Gastroesophageal sphincter (tissue), 4 donors: ENCODE measurements at regions not wholly inside any gene's neighbourhood (a gene's known extent, or its start where the extent isn't known, plus 50 kb on each side); places are given as distances from the start of the nearest gene placed in this dataset.
A peak's percentile ranks its signal among the peaks of the same experiment; 100 is the strongest.

Experiments
- ATAC-seq: fragments of 150-250 bp; one replicate; pipeline ENCODE4 v1.9.1; 2016; ENCODE audit warnings: mild to moderate bottlenecking, moderate library complexity
- H3K27ac ChIP-seq, 4 donors: fragments of 200-600 bp; sonication (generic) in 3 of 4; 1 replicate in 3 of 4; 2 replicates in 1 of 4; pipeline ENCODE4 v1.5.1; 2016 to 2019
- H3K27me3 ChIP-seq: fragments of 200-600 bp; sonication (generic); one replicate; pipeline ENCODE4 v1.5.1; 2019
- H3K36me3 ChIP-seq, 2 donors: fragments of 200-600 bp; sonication (generic); one replicate each; pipeline ENCODE4 v1.5.1; 2019; ENCODE audit warnings: control low read depth in 1 of 2
- H3K4me1 ChIP-seq, 3 donors: fragments of 200-600 bp; sonication (generic); 1 replicate in 2 of 3; 2 replicates in 1 of 3; pipeline ENCODE4 v1.5.1; 2016 to 2019; ENCODE audit warnings: control low read depth in 2 of 3
- H3K4me3 ChIP-seq, 2 donors: fragments of 200-600 bp; sonication (generic); one replicate each; pipeline ENCODE4 v1.5.1; 2019; ENCODE audit warnings: mild to moderate bottlenecking in 1 of 2, moderate library complexity in 1 of 2
- H3K9me3 ChIP-seq, 3 donors: fragments of 200-600 bp; sonication (generic); one replicate each; pipeline ENCODE4 v1.5.1; 2017 to 2019; ENCODE audit warnings: control low read depth in 2 of 3
- EP300 ChIP-seq: sonication (generic); formaldehyde crosslinking; IDR thresholded peaks from one replicate; pipeline ENCODE4 v1.6.1; 2017; ENCODE audit warnings: antibody characterized with exemption, mild to moderate bottlenecking
- POLR2A ChIP-seq, 2 donors: fragments of 450-650 bp; IDR thresholded peaks; one replicate each; pipeline ENCODE4 v1.6.1; 2017; ENCODE audit warnings: antibody characterized with exemption in 2 of 2, mild to moderate bottlenecking in 2 of 2, moderate library complexity in 1 of 2
- POLR2AphosphoS5 ChIP-seq: sonication (generic); formaldehyde crosslinking; IDR thresholded peaks from one replicate; pipeline ENCODE4 v1.6.1; 2017; ENCODE audit warnings: antibody characterized with exemption
- WGBS, 2 donors: methylation state at CpG; one replicate each; pipeline ENCODE4 v1.1.5; 2018; ENCODE audit warnings: low coverage in 1 of 2; 5-methylcytosine and 5-hydroxymethylcytosine counted together
- TF ChIP-seq, protein P1 (sequence below), 4 experiments: fragments of 200-600 bp in 2 of 4; fragments of 450-650 bp in 2 of 4; sonication (generic) in 1 of 4; IDR thresholded peaks; one replicate each; pipeline ENCODE4 v1.5.1; 2017 to 2019; ENCODE audit warnings: antibody characterized with exemption in 4 of 4, mild to moderate bottlenecking in 2 of 4, moderate library complexity in 2 of 4

DNA sequence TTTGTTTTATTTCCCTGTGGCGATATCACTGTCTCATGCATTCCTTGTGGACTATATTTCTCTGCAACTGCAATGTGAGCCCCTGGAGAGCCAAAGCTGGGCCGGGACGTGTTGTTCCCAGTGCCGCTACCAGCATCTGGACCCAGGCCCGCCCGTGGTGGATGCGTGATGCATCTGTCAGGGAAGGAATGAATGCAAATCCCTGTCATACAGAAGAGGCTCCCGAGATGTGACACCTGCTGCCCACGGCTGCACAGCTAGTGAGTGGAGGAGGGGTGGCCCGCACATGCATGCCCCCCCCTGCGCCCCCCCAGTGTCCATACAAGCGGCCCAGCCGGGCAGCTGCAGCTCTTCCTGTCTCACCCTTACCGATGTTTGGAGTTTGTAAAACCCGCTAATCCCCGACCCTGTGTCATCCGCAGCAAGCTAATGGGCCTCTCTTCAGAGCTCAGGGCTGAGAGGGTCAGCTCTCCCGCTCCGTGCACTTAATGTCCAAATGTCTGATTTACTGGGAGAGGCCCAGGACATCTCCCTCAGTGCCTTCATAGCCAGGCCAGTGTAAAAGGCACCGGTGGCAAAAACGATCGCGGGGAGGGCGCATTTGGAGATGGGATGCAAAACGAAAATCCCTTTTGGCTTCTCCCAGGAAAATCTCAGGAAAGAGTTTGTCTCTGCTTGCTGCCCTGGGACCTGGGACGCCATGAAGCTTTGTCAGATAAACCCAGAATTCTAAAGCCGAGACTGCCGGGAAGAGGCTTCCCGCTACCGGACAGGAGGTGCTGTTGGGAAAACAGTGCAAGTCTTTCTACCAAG is 91.8 kb downstream of the FOXL1 start:
- H3K4me3 ChIP-seq = no peak overlapping the region
- ATAC-seq = no peak
- 20 to 22% methylated on average over 1 to 8 of the region's 30 CpGs for WGBS, 2 donors
- peaks cover 0 to 11% (median 0%) of the 10 kb centered on the region in 3 donors for H3K9me3 ChIP-seq
- peaks cover 81% of the 10 kb centered on the region for H3K27me3 ChIP-seq
- H3K36me3 ChIP-seq = no peaks in the 10 kb centered on the region
- H3K4me1 ChIP-seq = peaks cover 0 to 10% (median 0%) of the 10 kb centered on the region in 3 donors
- no peak for TF ChIP-seq EP300
- TF ChIP-seq, protein P1, sequence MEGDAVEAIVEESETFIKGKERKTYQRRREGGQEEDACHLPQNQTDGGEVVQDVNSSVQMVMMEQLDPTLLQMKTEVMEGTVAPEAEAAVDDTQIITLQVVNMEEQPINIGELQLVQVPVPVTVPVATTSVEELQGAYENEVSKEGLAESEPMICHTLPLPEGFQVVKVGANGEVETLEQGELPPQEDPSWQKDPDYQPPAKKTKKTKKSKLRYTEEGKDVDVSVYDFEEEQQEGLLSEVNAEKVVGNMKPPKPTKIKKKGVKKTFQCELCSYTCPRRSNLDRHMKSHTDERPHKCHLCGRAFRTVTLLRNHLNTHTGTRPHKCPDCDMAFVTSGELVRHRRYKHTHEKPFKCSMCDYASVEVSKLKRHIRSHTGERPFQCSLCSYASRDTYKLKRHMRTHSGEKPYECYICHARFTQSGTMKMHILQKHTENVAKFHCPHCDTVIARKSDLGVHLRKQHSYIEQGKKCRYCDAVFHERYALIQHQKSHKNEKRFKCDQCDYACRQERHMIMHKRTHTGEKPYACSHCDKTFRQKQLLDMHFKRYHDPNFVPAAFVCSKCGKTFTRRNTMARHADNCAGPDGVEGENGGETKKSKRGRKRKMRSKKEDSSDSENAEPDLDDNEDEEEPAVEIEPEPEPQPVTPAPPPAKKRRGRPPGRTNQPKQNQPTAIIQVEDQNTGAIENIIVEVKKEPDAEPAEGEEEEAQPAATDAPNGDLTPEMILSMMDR (IDR thresholded peaks at IDR 0.05) = no peak
- no peak for TF ChIP-seq POLR2A (IDR thresholded peaks at IDR 0.05)
- no peak for TF ChIP-seq POLR2AphosphoS5
- H3K27ac ChIP-seq = peak overlapping the region in 3 of 4 donors; percentile 24 to 55 (median 31)

DNA sequence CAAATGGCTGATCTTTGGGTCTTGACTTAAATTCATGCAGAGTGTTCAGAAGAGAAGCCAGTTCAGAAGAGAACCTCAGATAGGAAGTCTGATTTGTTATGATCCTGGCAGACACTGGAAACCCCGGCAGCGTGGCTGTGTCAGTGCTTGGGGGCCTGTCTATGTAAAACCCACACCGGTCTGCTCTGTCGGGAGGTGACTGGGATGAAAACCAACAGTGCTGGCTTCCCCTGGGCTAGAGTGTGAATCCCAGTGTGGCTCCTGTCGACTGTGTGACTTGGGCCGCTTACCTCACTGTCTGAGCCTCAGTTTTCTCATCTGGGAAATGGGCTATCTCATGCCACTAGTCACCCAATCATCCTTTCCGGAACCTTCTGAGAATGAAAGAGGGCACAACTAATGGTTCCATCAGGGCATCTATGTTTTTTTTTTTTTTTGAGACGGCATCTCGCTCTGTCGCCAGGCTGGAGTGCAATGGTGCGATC is 92.4 kb downstream of the FOXL1 start:
- no peak for ATAC-seq
- no peak for TF ChIP-seq POLR2A (IDR thresholded peaks at IDR 0.05)
- TF ChIP-seq EP300 = no peak
- TF ChIP-seq, protein P1 (IDR thresholded peaks at IDR 0.05) = no peak
- no peak for TF ChIP-seq POLR2AphosphoS5
- Histone ChIP-seq H3K36me3 (no peaks in the 10 kb centered on the region), H3K4me3 (no peak overlapping the region), H3K4me1 (peaks cover 0 to 10% (median 0%) of the 10 kb centered on the region in 3 donors), H3K27me3 (peaks cover 81% of the 10 kb centered on the region), H3K27ac (peak overlapping the region in 3 of 4 donors; percentile 24 to 55 (median 31)), H3K9me3 (peaks cover 0 to 11% (median 0%) of the 10 kb centered on the region in 3 donors)
- WGBS, 2 donors = 71 to 80% methylated on average over 1 to 8 of the region's 11 CpGs

DNA sequence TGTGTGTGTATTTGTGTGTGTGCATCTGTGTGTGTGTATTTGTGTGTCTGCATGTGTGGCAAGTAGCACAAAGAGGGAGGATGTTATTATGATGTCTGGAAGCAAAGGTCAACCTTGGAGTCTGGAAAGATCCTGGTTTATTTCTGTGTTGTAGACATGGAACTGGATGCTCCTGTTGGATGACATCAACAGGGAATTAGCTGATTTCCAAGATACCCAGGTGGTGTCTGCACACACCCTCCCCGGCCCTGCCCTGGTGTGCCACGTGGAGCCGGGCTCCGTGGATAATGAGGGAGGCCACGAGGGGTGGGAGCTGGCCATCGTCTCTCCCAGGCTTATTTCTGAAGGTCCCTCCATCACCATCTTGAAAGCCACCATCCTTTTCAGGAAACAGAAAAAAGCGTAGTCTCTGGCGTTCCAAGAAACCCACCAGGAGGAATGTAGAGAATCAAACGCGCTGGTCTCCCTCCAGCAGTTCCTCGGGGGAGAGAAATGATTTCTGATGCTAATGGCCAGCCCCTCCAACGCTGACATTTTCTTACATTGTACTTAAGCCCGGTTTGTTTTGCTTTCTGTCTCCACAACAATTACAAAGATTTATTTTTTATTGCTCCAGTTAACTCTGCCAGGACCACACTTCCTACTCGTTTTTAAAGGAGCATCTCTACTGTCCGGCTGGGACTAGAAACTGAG is 93.3 kb downstream of the FOXL1 start:
- Histone ChIP-seq H3K27me3 (peaks cover 83% of the 10 kb centered on the region), H3K27ac (no peak overlapping the region)
- no peak for ATAC-seq

DNA sequence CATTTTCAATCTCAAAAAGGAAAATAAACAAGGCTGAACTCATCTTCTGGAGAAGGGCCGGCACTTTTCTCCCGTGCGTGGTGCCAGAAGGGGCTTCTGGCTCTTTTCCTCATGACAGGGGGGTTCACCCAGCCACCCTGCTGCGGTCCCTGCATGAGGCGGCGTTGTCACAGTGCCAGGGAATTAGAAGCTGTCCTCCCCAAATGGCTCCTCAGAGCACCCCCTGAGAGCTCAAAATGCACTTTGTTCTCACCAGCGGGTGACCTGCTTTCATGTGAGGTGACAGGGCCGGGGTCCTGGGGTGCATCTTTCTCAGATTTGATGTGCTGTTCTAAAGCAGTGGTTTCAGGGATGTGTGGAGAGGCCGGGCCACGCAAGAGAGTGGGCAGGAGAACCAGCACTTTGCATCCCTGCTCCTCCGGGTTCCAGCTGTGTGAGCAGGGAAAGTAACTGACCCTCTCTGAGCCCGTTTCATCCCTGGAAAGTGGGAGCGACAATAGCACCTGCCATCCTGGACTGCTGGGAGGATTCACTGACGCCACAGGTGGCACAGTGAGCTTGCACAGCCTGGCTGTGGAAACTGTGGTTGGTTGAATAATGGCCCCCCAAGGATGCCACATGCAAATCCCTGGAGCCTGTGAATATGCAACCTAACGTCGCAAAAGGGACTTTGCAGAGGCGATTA is 94.0 kb downstream of the FOXL1 start:
- no peak for ATAC-seq
- Histone ChIP-seq H3K36me3 (no peaks in the 10 kb centered on the region), H3K27ac (no peak overlapping the region), H3K27me3 (peaks cover 83% of the 10 kb centered on the region), H3K4me1 (peaks cover 0 to 10% (median 0%) of the 10 kb centered on the region in 3 donors), H3K9me3 (peaks cover 0 to 11% (median 0%) of the 10 kb centered on the region in 3 donors), H3K4me3 (no peak overlapping the region)
- 34 to 60% methylated on average over 2 to 12 of the region's 17 CpGs for WGBS, 2 donors
- TF ChIP-seq POLR2AphosphoS5 (no peak), POLR2A (IDR thresholded peaks at IDR 0.05) (no peak)

More for the DNA sequence above, 93.3 kb downstream of the FOXL1 start:
- peaks cover 0 to 11% (median 0%) of the 10 kb centered on the region in 3 donors for H3K9me3 ChIP-seq
- no peak for TF ChIP-seq EP300
- 4 to 14% methylated on average over 9 of the region's 15 CpGs for WGBS, 2 donors
- no peak overlapping the region for H3K4me3 ChIP-seq
- no peaks in the 10 kb centered on the region for H3K36me3 ChIP-seq
- peaks cover 0 to 10% (median 0%) of the 10 kb centered on the region in 3 donors for H3K4me1 ChIP-seq

DNA sequence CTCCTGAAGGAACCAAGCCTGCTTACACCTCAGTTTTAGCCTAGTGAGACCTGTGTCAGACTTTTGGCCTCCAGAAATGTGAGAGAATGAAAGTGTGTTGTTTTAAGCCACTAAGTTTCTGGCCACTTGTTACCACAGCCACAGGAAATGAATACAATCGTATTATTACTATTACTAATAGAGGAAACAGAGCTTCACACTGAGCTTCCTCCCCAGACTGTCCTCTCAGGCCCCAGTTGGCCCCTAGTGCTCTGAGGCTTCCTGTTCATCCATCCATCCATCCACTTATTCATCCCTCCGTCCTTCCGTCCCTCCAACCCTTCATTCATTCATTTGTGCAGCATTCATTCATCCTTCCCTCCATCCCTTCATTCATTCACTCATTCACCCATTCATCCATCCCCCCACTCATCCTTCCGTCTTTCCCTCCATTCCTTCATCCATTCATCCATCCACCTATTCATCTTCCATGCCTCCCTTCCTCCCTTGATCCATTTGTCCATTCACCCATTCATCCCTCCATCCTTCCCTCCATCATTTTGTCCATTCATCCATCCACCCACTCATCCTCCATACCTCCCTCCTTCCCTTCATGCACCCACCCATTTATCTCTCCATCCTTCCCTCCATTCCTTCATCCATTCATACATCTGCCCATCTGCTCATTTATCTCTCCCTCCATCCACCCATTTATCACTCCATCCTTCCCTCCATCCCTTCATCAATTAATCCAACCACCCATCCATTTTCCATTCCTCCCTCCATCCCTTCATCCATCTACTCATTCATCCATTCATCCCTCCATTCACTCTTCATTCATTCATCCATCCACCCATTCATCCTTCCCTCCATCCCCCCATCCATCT is 95.0 kb downstream of the FOXL1 start:
- H3K27me3 ChIP-seq = peaks cover 90% of the 10 kb centered on the region
- peaks cover 0 to 10% (median 0%) of the 10 kb centered on the region in 3 donors for H3K4me1 ChIP-seq
- 82 to 89% methylated on average over 4 of the region's 4 CpGs for WGBS, 2 donors

More for the DNA sequence above, 95.0 kb downstream of the FOXL1 start:
- H3K9me3 ChIP-seq = peaks cover 0 to 11% (median 0%) of the 10 kb centered on the region in 3 donors
- H3K4me3 ChIP-seq = no peak overlapping the region
- H3K27ac ChIP-seq = no peak overlapping the region
- H3K36me3 ChIP-seq = no peaks in the 10 kb centered on the region
- TF ChIP-seq, protein P1 (IDR thresholded peaks at IDR 0.05) = no peak
- no peak for TF ChIP-seq POLR2AphosphoS5
- no peak for TF ChIP-seq POLR2A (IDR thresholded peaks at IDR 0.05)
- TF ChIP-seq EP300 = no peak
- no peak for ATAC-seq
